GM23248 (cell line): ENCODE measurements at regions not wholly inside any gene's neighbourhood (a gene's known extent, or its start where the extent isn't known, plus 50 kb on each side); places are given as distances from the start of the nearest gene placed in this dataset.

Experiments used
- EZH2 ChIP-seq: fragments of 200-600 bp; sonication (generic); IDR thresholded peaks from 2 replicates; pipeline ENCODE4 v1.6.1; 2018; ENCODE audit warnings: antibody characterized with exemption, mild to moderate bottlenecking; ENCODE audit not compliant: insufficient read depth, poor library complexity, severe bottlenecking
- EZH2phosphoT487 ChIP-seq: fragments of 200-600 bp; sonication (generic); IDR thresholded peaks from 2 replicates; pipeline ENCODE4 v1.6.1; 2018; ENCODE audit warnings: antibody characterized with exemption, moderate library complexity, mild to moderate bottlenecking, low read depth; ENCODE audit not compliant: insufficient read depth

GRCh38 chr2:216774620-216775019 is 79.3 kb upstream of the IGFBP5 start:
- TF ChIP-seq EZH2 (no peak), EZH2phosphoT487 (no peak)
